HG03066 (cell line): ENCODE measurements at regions not wholly inside any gene's neighbourhood (a gene's known extent, or its start where the extent isn't known, plus 50 kb on each side); places are given as distances from the start of the nearest gene placed in this dataset.
"Not testable (repeated sequence)": the region's sequence is repeated elsewhere in the genome, so short reads cannot be mapped to it uniquely, and the experiment has no call there.

Experiments
- ATAC-seq: cut with Tn5 transposase; IDR thresholded peaks from one replicate; pipeline ENCODE4 v1.9.1; 2021; ENCODE audit warnings: low read depth; ENCODE audit not compliant: unreplicated experiment

GRCh38 chr6:97449444-97449966 lies 166.5 kb upstream of the MMS22L start:
- ATAC-seq: no peak

- no peak for ATAC-seq
Observed at GRCh38 chr6:97450087-97450486, 167.1 kb upstream of the MMS22L start.

GRCh38 chr6:97456070-97456469 lies 173.1 kb upstream of the MMS22L start:
- no peak for ATAC-seq

- ATAC-seq: no peak
Observed at GRCh38 chr6:97459535-97459934, 176.5 kb upstream of the MMS22L start.

- no peak for ATAC-seq
Observed at GRCh38 chr6:97459986-97460385, 177.0 kb upstream of the MMS22L start.

GRCh38 chr6:97460394-97461080 lies 177.5 kb upstream of the MMS22L start:
- no peak for ATAC-seq

- ATAC-seq: no peak
Observed at GRCh38 chr6:97461218-97461617, 178.2 kb upstream of the MMS22L start.

- no peak for ATAC-seq
Observed at GRCh38 chr6:97462031-97462430, 179.0 kb upstream of the MMS22L start.

- ATAC-seq: no peak
Observed at GRCh38 chr6:97462938-97463598, 180.1 kb upstream of the MMS22L start.

- ATAC-seq: no peak
Observed at GRCh38 chr6:97465877-97466561, 183.0 kb upstream of the MMS22L start.

GRCh38 chr6:97468981-97469380 lies 186.0 kb upstream of the MMS22L start:
- ATAC-seq: no peak

GRCh38 chr6:97469451-97469850 lies 186.4 kb upstream of the MMS22L start:
- no peak for ATAC-seq

- ATAC-seq: no peak
Observed at GRCh38 chr6:97470322-97470721, 187.3 kb upstream of the MMS22L start.

GRCh38 chr6:97473979-97474378 lies 191.0 kb upstream of the MMS22L start:
- ATAC-seq: no peak

GRCh38 chr6:97497713-97498331 lies 214.8 kb upstream of the MMS22L start:
- peak; percentile 98 for ATAC-seq

- no peak for ATAC-seq
Observed at GRCh38 chr6:97501853-97502252, 218.8 kb upstream of the MMS22L start.

GRCh38 chr6:97508646-97509045 lies 225.6 kb upstream of the MMS22L start:
- no peak for ATAC-seq

GRCh38 chr6:97513260-97513659 lies 230.2 kb upstream of the MMS22L start:
- not testable (repeated sequence) for ATAC-seq

- no peak for ATAC-seq
Observed at GRCh38 chr6:97524811-97525210, 241.8 kb upstream of the MMS22L start.

GRCh38 chr6:97535800-97536199 lies 252.8 kb upstream of the MMS22L start:
- no peak for ATAC-seq

- no peak for ATAC-seq
Observed at GRCh38 chr6:97548354-97548753, 265.3 kb upstream of the MMS22L start.
